ENCODE measurements at regions not wholly inside any gene's neighbourhood (a gene's known extent, or its start where the extent isn't known, plus 50 kb on each side); places are given as distances from the start of the nearest gene placed in this dataset.

- no peak for DNase-seq (ENCODE audit: low read depth)
Observed at GRCh38 chr21:23455676-23456075, 2151.6 kb downstream of the MRPL39 start.

- DNase-seq (ENCODE audit: low read depth) = no peak
Observed at GRCh38 chr21:23452384-23453083, 2154.7 kb downstream of the MRPL39 start.

GRCh38 chr21:23445307-23445706 lies 2162.0 kb downstream of the MRPL39 start:
- DNase-seq (ENCODE audit: low read depth) = no peak

GRCh38 chr21:23438081-23438480 lies 2169.2 kb downstream of the MRPL39 start:
- no peak for DNase-seq (ENCODE audit: low read depth)

GRCh38 chr21:23402929-23403520 lies 2204.3 kb downstream of the MRPL39 start:
- DNase-seq (ENCODE audit: low read depth) = no peak

- no peak for DNase-seq (ENCODE audit: low read depth)
Observed at GRCh38 chr21:23401278-23401677, 2206.0 kb downstream of the MRPL39 start.

GRCh38 chr21:23398726-23399125 lies 2208.6 kb downstream of the MRPL39 start:
- no peak for DNase-seq (ENCODE audit: low read depth)

- no peak for DNase-seq (ENCODE audit: low read depth)
Observed at GRCh38 chr21:23394458-23394857, 2212.8 kb downstream of the MRPL39 start.

GRCh38 chr21:23384679-23385078 lies 2222.6 kb downstream of the MRPL39 start:
- no peak for DNase-seq (ENCODE audit: low read depth)

GRCh38 chr21:23374155-23374554 lies 2233.1 kb downstream of the MRPL39 start:
- no peak for DNase-seq (ENCODE audit: low read depth)

- no peak for DNase-seq (ENCODE audit: low read depth)
Observed at GRCh38 chr21:23356905-23357304, 2250.4 kb downstream of the MRPL39 start.

GRCh38 chr21:23316190-23316589 lies 2291.1 kb downstream of the MRPL39 start:
- no peak for DNase-seq (ENCODE audit: low read depth)

GRCh38 chr21:23308741-23309140 lies 2298.5 kb downstream of the MRPL39 start:
- DNase-seq (ENCODE audit: low read depth) = no peak

- DNase-seq (ENCODE audit: low read depth) = no peak
Observed at GRCh38 chr21:23307065-23307464, 2300.2 kb downstream of the MRPL39 start.

GRCh38 chr21:23292292-23292691 lies 2294.1 kb downstream of the NCAM2 start:
- no peak for DNase-seq (ENCODE audit: low read depth)

GRCh38 chr21:23281917-23282316 lies 2283.7 kb downstream of the NCAM2 start:
- no peak for DNase-seq (ENCODE audit: low read depth)

- no peak for DNase-seq (ENCODE audit: low read depth)
Observed at GRCh38 chr21:23249760-23250159, 2251.6 kb downstream of the NCAM2 start.

GRCh38 chr21:23247334-23247733 lies 2249.1 kb downstream of the NCAM2 start:
- no peak for DNase-seq (ENCODE audit: low read depth)

GRCh38 chr21:23245255-23245654 lies 2247.0 kb downstream of the NCAM2 start:
- no peak for DNase-seq (ENCODE audit: low read depth)

GRCh38 chr21:23223882-23224281 lies 2225.7 kb downstream of the NCAM2 start:
- no peak for DNase-seq (ENCODE audit: low read depth)

GRCh38 chr21:23218667-23219066 lies 2220.5 kb downstream of the NCAM2 start:
- no peak for DNase-seq (ENCODE audit: low read depth)

- DNase-seq (ENCODE audit: low read depth) = no peak
Observed at GRCh38 chr21:23217597-23217996, 2219.4 kb downstream of the NCAM2 start.

- no peak for DNase-seq (ENCODE audit: low read depth)
Observed at GRCh38 chr21:23215261-23215660, 2217.1 kb downstream of the NCAM2 start.
